ENCODE measurements at regions not wholly inside any gene's neighbourhood (a gene's known extent, or its start where the extent isn't known, plus 50 kb on each side); places are given as distances from the start of the nearest gene placed in this dataset.

DNA sequence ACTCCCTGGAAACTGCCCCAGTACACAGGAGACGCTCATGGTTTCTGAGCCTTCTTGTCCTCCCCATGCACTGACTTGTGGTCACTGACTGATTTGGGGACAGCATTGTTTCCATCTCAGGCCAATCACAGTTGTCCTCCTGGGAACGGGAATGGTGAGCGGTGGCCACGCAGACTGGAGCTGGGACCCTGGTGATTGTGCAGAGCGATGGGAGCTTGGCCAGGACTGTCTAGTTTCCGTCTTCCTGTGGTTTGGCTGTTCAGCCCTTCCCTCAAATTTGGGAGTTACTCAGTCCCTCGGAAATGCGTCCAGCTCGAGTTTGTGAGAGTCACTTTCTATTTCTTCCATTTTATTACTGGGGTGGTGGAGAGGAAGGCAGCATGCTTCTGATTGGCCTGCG, 250.9 kb downstream of the ACTR3B start:
- TF ChIP-seq, protein P1, sequence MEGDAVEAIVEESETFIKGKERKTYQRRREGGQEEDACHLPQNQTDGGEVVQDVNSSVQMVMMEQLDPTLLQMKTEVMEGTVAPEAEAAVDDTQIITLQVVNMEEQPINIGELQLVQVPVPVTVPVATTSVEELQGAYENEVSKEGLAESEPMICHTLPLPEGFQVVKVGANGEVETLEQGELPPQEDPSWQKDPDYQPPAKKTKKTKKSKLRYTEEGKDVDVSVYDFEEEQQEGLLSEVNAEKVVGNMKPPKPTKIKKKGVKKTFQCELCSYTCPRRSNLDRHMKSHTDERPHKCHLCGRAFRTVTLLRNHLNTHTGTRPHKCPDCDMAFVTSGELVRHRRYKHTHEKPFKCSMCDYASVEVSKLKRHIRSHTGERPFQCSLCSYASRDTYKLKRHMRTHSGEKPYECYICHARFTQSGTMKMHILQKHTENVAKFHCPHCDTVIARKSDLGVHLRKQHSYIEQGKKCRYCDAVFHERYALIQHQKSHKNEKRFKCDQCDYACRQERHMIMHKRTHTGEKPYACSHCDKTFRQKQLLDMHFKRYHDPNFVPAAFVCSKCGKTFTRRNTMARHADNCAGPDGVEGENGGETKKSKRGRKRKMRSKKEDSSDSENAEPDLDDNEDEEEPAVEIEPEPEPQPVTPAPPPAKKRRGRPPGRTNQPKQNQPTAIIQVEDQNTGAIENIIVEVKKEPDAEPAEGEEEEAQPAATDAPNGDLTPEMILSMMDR (IDR thresholded peaks at IDR 0.05), result no peak
- TF ChIP-seq EZH2 (IDR thresholded peaks at IDR 0.05), result no peak
- no peak for TF ChIP-seq EZH2phosphoT487 (IDR thresholded peaks at IDR 0.05)

All from neural progenitor cell (in vitro differentiated cells).